ENCODE measurements at regions not wholly inside any gene's neighbourhood (a gene's known extent, or its start where the extent isn't known, plus 50 kb on each side); places are given as distances from the start of the nearest gene placed in this dataset.

- TF ChIP-seq CTCF (IDR thresholded peaks at IDR 0.05; ENCODE audit: poor library complexity, severe bottlenecking) (no peak), SMC3 (conservative IDR thresholded peaks at IDR 0.05; ENCODE audit: poor library complexity) (no peak), EZH2 (IDR thresholded peaks at IDR 0.05; ENCODE audit: borderline replicate concordance, insufficient read depth, low read length, poor library complexity, severe bottlenecking) (no peak), RAD21 (conservative IDR thresholded peaks at IDR 0.05) (no peak), POLR2AphosphoS5 (IDR thresholded peaks at IDR 0.05) (no peak), EP300 (conservative IDR thresholded peaks at IDR 0.05; ENCODE audit: poor library complexity, severe bottlenecking) (no peak), MXI1 (conservative IDR thresholded peaks at IDR 0.05; ENCODE audit: poor library complexity, severe bottlenecking) (no peak)
Measured at GRCh38 chr13:92959790-92960189, 266.8 kb upstream of the GPC6 start.
